ENCODE measurements at regions not wholly inside any gene's neighbourhood (a gene's known extent, or its start where the extent isn't known, plus 50 kb on each side); places are given as distances from the start of the nearest gene placed in this dataset.

DNA sequence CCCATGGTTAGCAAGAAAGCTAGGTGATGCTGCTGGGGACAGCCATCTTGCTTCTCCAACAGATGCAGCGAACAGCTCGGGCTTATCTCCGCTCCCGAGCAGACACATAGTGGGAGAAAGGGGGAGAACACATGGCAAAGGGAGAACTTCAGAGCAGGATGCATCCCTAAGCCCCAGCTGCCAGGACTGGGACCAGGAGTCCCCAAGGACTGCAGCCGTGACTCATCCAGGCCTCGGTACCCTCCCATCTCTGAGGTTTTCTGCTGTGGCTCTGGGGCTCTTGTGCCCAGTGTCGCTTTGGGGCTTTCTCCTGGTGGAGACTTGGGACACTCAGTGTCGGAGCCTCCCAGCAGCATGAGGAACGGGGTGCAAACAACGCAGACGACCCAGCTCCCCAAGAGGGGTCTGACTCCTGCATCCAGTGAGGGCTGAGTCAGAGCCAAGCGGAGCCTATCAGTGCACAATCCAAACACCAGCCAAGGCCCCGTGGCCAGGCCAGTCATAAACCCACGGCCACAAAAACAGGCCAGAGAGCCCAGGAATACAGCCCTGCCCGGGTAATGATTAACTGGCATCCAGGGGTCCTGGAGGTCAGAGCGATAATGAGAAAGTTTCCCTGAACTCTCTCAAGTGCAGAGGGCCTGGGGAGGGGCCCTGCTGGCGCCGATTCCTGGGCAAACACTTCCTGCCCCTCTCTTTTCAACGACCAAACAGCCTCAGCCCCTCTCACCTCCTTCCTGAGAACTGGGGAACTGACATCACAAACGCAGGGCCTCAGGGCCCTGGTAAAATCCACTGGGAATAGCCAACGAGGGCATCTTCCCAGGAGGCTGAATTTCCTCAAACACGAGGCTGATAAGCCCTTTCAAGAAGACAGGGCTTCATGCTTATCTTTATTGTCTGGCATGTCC is 202.9 kb downstream of the USP12 start:
- no peaks in the 10 kb centered on the region for H3K36me3 ChIP-seq (ENCODE audit: low read depth)
- no peak for DNase-seq (ENCODE audit: low spot score)
- H3K27me3 ChIP-seq (ENCODE audit: insufficient read depth, poor library complexity, severe bottlenecking): no peaks in the 10 kb centered on the region
- H3K27ac ChIP-seq (ENCODE audit: poor library complexity, severe bottlenecking): no peak overlapping the region
- H3K4me1 ChIP-seq (ENCODE audit: insufficient read depth, poor library complexity, severe bottlenecking): no peaks in the 10 kb centered on the region
- no peaks in the 10 kb centered on the region for H3K9me3 ChIP-seq (ENCODE audit: severe bottlenecking)
- ATAC-seq (ENCODE audit: low read depth): no peak
- TF ChIP-seq, protein P1, sequence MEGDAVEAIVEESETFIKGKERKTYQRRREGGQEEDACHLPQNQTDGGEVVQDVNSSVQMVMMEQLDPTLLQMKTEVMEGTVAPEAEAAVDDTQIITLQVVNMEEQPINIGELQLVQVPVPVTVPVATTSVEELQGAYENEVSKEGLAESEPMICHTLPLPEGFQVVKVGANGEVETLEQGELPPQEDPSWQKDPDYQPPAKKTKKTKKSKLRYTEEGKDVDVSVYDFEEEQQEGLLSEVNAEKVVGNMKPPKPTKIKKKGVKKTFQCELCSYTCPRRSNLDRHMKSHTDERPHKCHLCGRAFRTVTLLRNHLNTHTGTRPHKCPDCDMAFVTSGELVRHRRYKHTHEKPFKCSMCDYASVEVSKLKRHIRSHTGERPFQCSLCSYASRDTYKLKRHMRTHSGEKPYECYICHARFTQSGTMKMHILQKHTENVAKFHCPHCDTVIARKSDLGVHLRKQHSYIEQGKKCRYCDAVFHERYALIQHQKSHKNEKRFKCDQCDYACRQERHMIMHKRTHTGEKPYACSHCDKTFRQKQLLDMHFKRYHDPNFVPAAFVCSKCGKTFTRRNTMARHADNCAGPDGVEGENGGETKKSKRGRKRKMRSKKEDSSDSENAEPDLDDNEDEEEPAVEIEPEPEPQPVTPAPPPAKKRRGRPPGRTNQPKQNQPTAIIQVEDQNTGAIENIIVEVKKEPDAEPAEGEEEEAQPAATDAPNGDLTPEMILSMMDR (IDR thresholded peaks at IDR 0.05; ENCODE audit: poor library complexity, severe bottlenecking): no peak
- H3K4me3 ChIP-seq (ENCODE audit: severe bottlenecking): no peak overlapping the region

DNA sequence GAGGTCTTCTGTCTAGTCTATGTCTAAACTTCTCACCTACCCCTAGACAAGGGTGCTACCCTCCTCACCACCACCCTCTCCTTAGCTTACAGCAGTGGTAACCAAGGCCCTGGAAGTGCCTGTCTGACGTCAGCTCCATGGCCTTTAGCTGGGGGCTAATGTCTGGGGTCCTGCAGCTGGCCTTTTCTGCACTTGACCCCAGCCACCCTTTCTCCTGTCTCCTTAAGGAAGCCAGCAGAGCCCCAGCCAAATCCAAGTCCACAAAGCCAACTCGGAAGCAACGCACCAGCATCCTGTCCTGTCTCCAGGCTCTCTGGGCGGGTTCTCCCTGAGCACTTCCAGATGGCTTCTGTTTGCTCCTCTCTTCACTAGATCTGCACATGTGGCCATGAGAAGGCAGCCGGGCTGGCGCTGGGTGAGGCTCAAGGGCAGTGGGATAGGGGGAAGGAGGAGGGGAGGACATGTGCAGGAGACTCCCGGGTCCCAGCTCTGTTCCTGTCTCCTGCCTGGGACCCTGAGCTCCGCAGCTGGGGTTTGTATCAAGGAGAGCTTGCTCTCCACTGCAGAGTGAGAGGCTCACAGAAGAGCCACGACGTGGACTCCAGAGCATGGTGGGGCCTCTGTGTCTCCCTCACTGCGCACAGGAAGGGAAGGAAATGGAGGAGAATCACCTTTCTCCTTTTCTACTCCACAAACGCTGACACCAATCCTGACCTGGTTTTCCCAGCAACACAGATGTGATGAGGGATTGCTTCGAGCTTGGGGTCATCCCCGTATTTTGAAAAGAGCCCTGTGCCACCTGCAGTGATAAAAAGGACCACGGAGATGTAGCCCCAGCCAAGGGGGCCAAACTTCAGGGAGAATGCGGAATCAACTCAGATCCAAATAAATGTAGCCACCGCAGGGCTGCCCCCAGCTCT is 204.2 kb downstream of the USP12 start:
- no peak overlapping the region for H3K27ac ChIP-seq (ENCODE audit: poor library complexity, severe bottlenecking)
- H3K36me3 ChIP-seq (ENCODE audit: low read depth): no peaks in the 10 kb centered on the region
- no peaks in the 10 kb centered on the region for H3K27me3 ChIP-seq (ENCODE audit: insufficient read depth, poor library complexity, severe bottlenecking)
- no peak for DNase-seq (ENCODE audit: low spot score)
- H3K4me1 ChIP-seq (ENCODE audit: insufficient read depth, poor library complexity, severe bottlenecking): no peaks in the 10 kb centered on the region
- H3K4me3 ChIP-seq (ENCODE audit: severe bottlenecking): no peak overlapping the region
- ATAC-seq (ENCODE audit: low read depth): no peak
- TF ChIP-seq, protein P1 (IDR thresholded peaks at IDR 0.05; ENCODE audit: poor library complexity, severe bottlenecking): no peak
- H3K9me3 ChIP-seq (ENCODE audit: severe bottlenecking): no peaks in the 10 kb centered on the region

DNA sequence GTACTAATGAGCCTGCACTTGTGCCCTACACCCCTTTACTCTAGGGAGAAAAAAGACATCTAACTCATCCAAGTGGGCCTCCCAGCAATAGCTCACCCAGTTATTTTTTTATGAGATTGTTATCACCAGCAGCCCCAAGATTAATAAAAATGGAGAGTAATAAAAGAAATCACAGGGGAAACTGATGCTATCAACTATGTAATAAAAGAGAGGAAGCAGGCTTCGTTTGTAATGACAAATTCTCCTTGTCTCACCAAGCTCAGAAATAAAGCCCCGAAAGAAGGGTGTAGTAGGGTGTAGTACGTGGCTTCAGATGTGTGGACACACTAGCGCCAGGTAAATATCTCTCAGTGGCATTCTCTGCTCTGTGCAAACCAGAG is 204.9 kb downstream of the USP12 start:
- no peaks in the 10 kb centered on the region for H3K4me1 ChIP-seq (ENCODE audit: insufficient read depth, poor library complexity, severe bottlenecking)
- no peak for ATAC-seq (ENCODE audit: low read depth)
- H3K27ac ChIP-seq (ENCODE audit: poor library complexity, severe bottlenecking): no peak overlapping the region
- no peaks in the 10 kb centered on the region for H3K27me3 ChIP-seq (ENCODE audit: insufficient read depth, poor library complexity, severe bottlenecking)
- H3K36me3 ChIP-seq (ENCODE audit: low read depth): no peaks in the 10 kb centered on the region
- H3K4me3 ChIP-seq (ENCODE audit: severe bottlenecking): no peak overlapping the region
- TF ChIP-seq, protein P1 (IDR thresholded peaks at IDR 0.05; ENCODE audit: poor library complexity, severe bottlenecking): no peak
- no peak for DNase-seq (ENCODE audit: low spot score)
- no peaks in the 10 kb centered on the region for H3K9me3 ChIP-seq (ENCODE audit: severe bottlenecking)

DNA sequence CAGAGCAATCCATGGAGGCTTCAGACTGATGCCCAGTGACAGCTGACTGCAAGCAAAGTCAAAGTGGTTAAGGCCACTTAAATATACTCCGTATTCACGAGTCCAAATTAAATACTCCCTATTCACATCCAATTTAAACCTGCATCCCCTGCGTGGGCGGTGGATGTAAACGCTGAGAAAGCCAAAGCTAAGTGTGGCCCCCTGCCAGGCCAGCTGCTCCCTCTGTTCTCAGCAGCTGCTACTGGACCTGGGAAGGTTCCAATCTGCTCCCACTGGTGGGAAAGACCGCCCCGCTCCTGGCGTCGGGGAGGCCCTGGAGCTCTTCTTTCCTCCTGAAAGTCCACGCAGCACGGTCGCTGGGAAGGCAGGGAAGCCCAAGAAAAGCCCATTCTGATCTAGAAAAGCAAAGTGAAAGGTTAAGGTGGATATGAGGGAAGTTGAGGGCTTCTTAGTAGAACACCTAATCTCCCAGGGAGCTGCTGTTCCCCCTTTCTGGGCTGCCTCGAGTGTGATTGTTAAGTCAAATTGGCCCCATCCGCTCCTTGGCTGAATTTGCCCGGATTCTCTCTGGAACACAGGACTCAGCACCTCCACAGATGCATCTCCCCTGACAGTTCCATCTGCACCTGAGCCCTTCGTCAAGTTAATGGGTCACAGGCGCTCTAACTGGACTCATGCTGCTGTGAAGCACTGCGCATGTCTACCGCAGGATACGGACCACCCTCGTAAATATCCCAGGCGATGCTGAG is 205.5 kb downstream of the USP12 start:
- H3K4me3 ChIP-seq (ENCODE audit: severe bottlenecking): no peak overlapping the region
- DNase-seq (ENCODE audit: low spot score): no peak
- no peak for ATAC-seq (ENCODE audit: low read depth)
- no peaks in the 10 kb centered on the region for H3K36me3 ChIP-seq (ENCODE audit: low read depth)
- no peaks in the 10 kb centered on the region for H3K4me1 ChIP-seq (ENCODE audit: insufficient read depth, poor library complexity, severe bottlenecking)
- TF ChIP-seq, protein P1 (IDR thresholded peaks at IDR 0.05; ENCODE audit: poor library complexity, severe bottlenecking): no peak
- H3K27ac ChIP-seq (ENCODE audit: poor library complexity, severe bottlenecking): no peak overlapping the region
- no peaks in the 10 kb centered on the region for H3K9me3 ChIP-seq (ENCODE audit: severe bottlenecking)
- no peaks in the 10 kb centered on the region for H3K27me3 ChIP-seq (ENCODE audit: insufficient read depth, poor library complexity, severe bottlenecking)
